HG02763 (cell line): ENCODE measurements at regions not wholly inside any gene's neighbourhood (a gene's known extent, or its start where the extent isn't known, plus 50 kb on each side); places are given as distances from the start of the nearest gene placed in this dataset.
"Not testable (repeated sequence)": the region's sequence is repeated elsewhere in the genome, so short reads cannot be mapped to it uniquely, and the experiment has no call there.

Source experiments
- ATAC-seq: cut with Tn5 transposase; IDR thresholded peaks from one replicate; pipeline ENCODE4 v1.9.1; 2021; ENCODE audit warnings: mild to moderate bottlenecking, moderate library complexity; ENCODE audit not compliant: unreplicated experiment

- no peak for ATAC-seq
These were observed 862.3 kb downstream of the SLITRK1 start for GRCh38 chr13:83019986-83020385.

- ATAC-seq = no peak
These were observed 872.3 kb downstream of the SLITRK1 start for GRCh38 chr13:83009987-83010386.

- no peak for ATAC-seq
These were observed 873.9 kb downstream of the SLITRK1 start for GRCh38 chr13:83008212-83008929.

- no peak for ATAC-seq
These were observed 875.0 kb downstream of the SLITRK1 start for GRCh38 chr13:83007226-83007625.

GRCh38 chr13:83003185-83003584 is 879.1 kb downstream of the SLITRK1 start:
- no peak for ATAC-seq

- ATAC-seq = no peak
These were observed 888.9 kb downstream of the SLITRK1 start for GRCh38 chr13:82993417-82993816.

GRCh38 chr13:82976499-82976898 is 905.8 kb downstream of the SLITRK1 start:
- ATAC-seq = no peak

GRCh38 chr13:82963226-82964099 is 918.8 kb downstream of the SLITRK1 start:
- no peak for ATAC-seq

GRCh38 chr13:82962397-82962796 is 919.9 kb downstream of the SLITRK1 start:
- no peak for ATAC-seq

- ATAC-seq = no peak
These were observed 920.5 kb downstream of the SLITRK1 start for GRCh38 chr13:82961757-82962156.

GRCh38 chr13:82952336-82952735 is 929.9 kb downstream of the SLITRK1 start:
- ATAC-seq = not testable (repeated sequence)

- no peak for ATAC-seq
These were observed 934.6 kb downstream of the SLITRK1 start for GRCh38 chr13:82947683-82948082.

GRCh38 chr13:82947191-82947621 is 935.1 kb downstream of the SLITRK1 start:
- no peak for ATAC-seq

GRCh38 chr13:82938644-82939043 is 943.6 kb downstream of the SLITRK1 start:
- no peak for ATAC-seq

- ATAC-seq = no peak
These were observed 948.3 kb downstream of the SLITRK1 start for GRCh38 chr13:82934000-82934399.

- no peak for ATAC-seq
These were observed 957.2 kb downstream of the SLITRK1 start for GRCh38 chr13:82925114-82925513.

- ATAC-seq = no peak
These were observed 964.3 kb downstream of the SLITRK1 start for GRCh38 chr13:82917984-82918383.

GRCh38 chr13:82912564-82912963 is 969.7 kb downstream of the SLITRK1 start:
- ATAC-seq = no peak

GRCh38 chr13:82905071-82905470 is 977.2 kb downstream of the SLITRK1 start:
- ATAC-seq = no peak

- ATAC-seq = no peak
These were observed 981.8 kb downstream of the SLITRK1 start for GRCh38 chr13:82900453-82900852.

GRCh38 chr13:82898586-82898985 is 983.7 kb downstream of the SLITRK1 start:
- ATAC-seq = no peak

GRCh38 chr13:82879921-82880320 is 1002.4 kb downstream of the SLITRK1 start:
- ATAC-seq = no peak
